GM12892 (cell line): ENCODE measurements at regions not wholly inside any gene's neighbourhood (a gene's known extent, or its start where the extent isn't known, plus 50 kb on each side); places are given as distances from the start of the nearest gene placed in this dataset.

ENCODE experiments used
- POLR2A ChIP-seq: IDR thresholded peaks from 2 replicates; pipeline ENCODE4 v1.6.1; 2011; ENCODE audit warnings: low read depth, low read length, control low read depth
- POLR2AphosphoS5 ChIP-seq: IDR thresholded peaks from 2 replicates; pipeline ENCODE4 v1.6.1; 2011; ENCODE audit warnings: low read depth, low read length, control low read depth
- TAF1 ChIP-seq: IDR thresholded peaks from 2 replicates; pipeline ENCODE4 v1.6.1; 2011; ENCODE audit warnings: low read depth, mild to moderate bottlenecking, control low read depth, low read length, borderline replicate concordance

GRCh38 chr4:143281507-143282190, 55.0 kb upstream of the GAB1 start:
- TF ChIP-seq POLR2A (no peak), POLR2AphosphoS5 (no peak), TAF1 (no peak)
